Stimulated activated naive B cell treated with anti-CD40 and anti-IgM and Interleukin-4, amounts not matched to agents 10 μg/mL and 1 μg/mL and 100 μg/mL, for 72 hours (primary cell): ENCODE measurements at regions not wholly inside any gene's neighbourhood (a gene's known extent, or its start where the extent isn't known, plus 50 kb on each side); places are given as distances from the start of the nearest gene placed in this dataset.

Experiments used
- ATAC-seq, 2 donors: fragments of 150-1000 bp; cut with Tn5 transposase; replicated peaks; 2 replicates each; pipeline ENCODE4 v1.10.0; 2021; ENCODE audit warnings: moderate library complexity in 1 of 2
- DNase-seq: peaks from one replicate; pipeline ENCODE4 v3.0.0; 2021
- H3K27ac Mint-ChIP-seq: one replicate; pipeline ENCODE4 v1.8.0; 2022; ENCODE audit warnings: mild to moderate bottlenecking, mixed read lengths
- H3K27me3 Mint-ChIP-seq, 2 donors: one replicate each; pipeline ENCODE4 v1.8.0; 2022; ENCODE audit warnings: mixed read lengths in 2 of 2
- H3K36me3 Mint-ChIP-seq, 2 donors: one replicate each; pipeline ENCODE4 v1.8.0; 2022; ENCODE audit warnings: mixed read lengths in 2 of 2, mild to moderate bottlenecking in 1 of 2
- H3K4me1 Mint-ChIP-seq, 2 donors: one replicate each; pipeline ENCODE4 v1.8.0; 2022; ENCODE audit warnings: mixed read lengths in 2 of 2, mild to moderate bottlenecking in 1 of 2
- H3K4me3 Mint-ChIP-seq, 2 donors: one replicate each; pipeline ENCODE4 v1.8.0; 2022; ENCODE audit warnings: mild to moderate bottlenecking in 2 of 2, mixed read lengths in 2 of 2, moderate library complexity in 1 of 2
- H3K9me3 Mint-ChIP-seq, 2 donors: one replicate each; pipeline ENCODE4 v1.8.0; 2022; ENCODE audit warnings: mixed read lengths in 2 of 2, mild to moderate bottlenecking in 1 of 2

GRCh38 chr21:24910591-24910990 is 696.7 kb downstream of the MRPL39 start:
- Mint-ChIP-seq H3K36me3 (no peaks in the 10 kb centered on the region), H3K27me3 (no peaks in the 10 kb centered on the region), H3K9me3 (no peaks in the 10 kb centered on the region), H3K4me3 (no peak overlapping the region), H3K27ac (no peak overlapping the region), H3K4me1 (no peaks in the 10 kb centered on the region)
- ATAC-seq (no peak), DNase-seq (no peak)

GRCh38 chr21:24903994-24904635 is 703.2 kb downstream of the MRPL39 start:
- ATAC-seq = no peak
- no peaks in the 10 kb centered on the region for H3K9me3 Mint-ChIP-seq
- H3K4me1 Mint-ChIP-seq = peaks cover 2 to 14% of the 10 kb centered on the region in 2 donors
- H3K27ac Mint-ChIP-seq = peak overlapping the region; percentile 56
- DNase-seq = no peak
- H3K4me3 Mint-ChIP-seq = no peak overlapping the region
- no peaks in the 10 kb centered on the region for H3K27me3 Mint-ChIP-seq
- no peaks in the 10 kb centered on the region for H3K36me3 Mint-ChIP-seq

- ATAC-seq (peak; percentile 70 to 72), DNase-seq (no peak)
- peaks cover 11 to 27% of the 10 kb centered on the region in 2 donors for H3K4me1 Mint-ChIP-seq
- H3K27ac Mint-ChIP-seq = no peak overlapping the region
- H3K4me3 Mint-ChIP-seq = no peak overlapping the region
- H3K9me3 Mint-ChIP-seq = no peaks in the 10 kb centered on the region
- H3K36me3 Mint-ChIP-seq = no peaks in the 10 kb centered on the region
- H3K27me3 Mint-ChIP-seq = no peaks in the 10 kb centered on the region
Observed at GRCh38 chr21:24899138-24899537, 708.1 kb downstream of the MRPL39 start.

- no peak for DNase-seq
- no peak for ATAC-seq
- Mint-ChIP-seq H3K4me1 (peaks cover 11 to 23% of the 10 kb centered on the region in 2 donors), H3K36me3 (no peaks in the 10 kb centered on the region), H3K27ac (no peak overlapping the region), H3K9me3 (peaks cover 0 to 1% of the 10 kb centered on the region in 2 donors), H3K4me3 (no peak overlapping the region), H3K27me3 (no peaks in the 10 kb centered on the region)
Observed at GRCh38 chr21:24897883-24898282, 709.4 kb downstream of the MRPL39 start.

GRCh38 chr21:24896735-24897124 is 710.6 kb downstream of the MRPL39 start:
- Mint-ChIP-seq H3K4me3 (no peak overlapping the region), H3K27me3 (no peaks in the 10 kb centered on the region), H3K36me3 (no peaks in the 10 kb centered on the region), H3K4me1 (peaks cover 11 to 23% of the 10 kb centered on the region in 2 donors), H3K27ac (no peak overlapping the region), H3K9me3 (peaks cover 0 to 1% of the 10 kb centered on the region in 2 donors)
- ATAC-seq (peak; percentile 7 to 8), DNase-seq (no peak)

- H3K9me3 Mint-ChIP-seq = peaks cover 0 to 1% of the 10 kb centered on the region in 2 donors
- no peaks in the 10 kb centered on the region for H3K27me3 Mint-ChIP-seq
Observed at GRCh38 chr21:24895885-24896734, 711.2 kb downstream of the MRPL39 start.

GRCh38 chr21:24894324-24894723 is 713.0 kb downstream of the MRPL39 start:
- Mint-ChIP-seq H3K36me3 (no peaks in the 10 kb centered on the region), H3K27ac (no peak overlapping the region), H3K4me1 (peaks cover 10 to 19% of the 10 kb centered on the region in 2 donors), H3K4me3 (no peak overlapping the region), H3K27me3 (no peaks in the 10 kb centered on the region), H3K9me3 (peaks cover 0 to 1% of the 10 kb centered on the region in 2 donors)
- DNase-seq (no peak), ATAC-seq (no peak)

More at GRCh38 chr21:24895885-24896734, 711.2 kb downstream of the MRPL39 start:
- peaks cover 11 to 23% of the 10 kb centered on the region in 2 donors for H3K4me1 Mint-ChIP-seq
- peak; percentile 75 to 83 for ATAC-seq
- no peak overlapping the region for H3K27ac Mint-ChIP-seq
- H3K4me3 Mint-ChIP-seq = no peak overlapping the region
- DNase-seq = peak; percentile 2
- H3K36me3 Mint-ChIP-seq = no peaks in the 10 kb centered on the region

GRCh38 chr21:24890021-24890420 is 717.3 kb downstream of the MRPL39 start:
- ATAC-seq = no peak
- Mint-ChIP-seq H3K9me3 (peaks cover under 1 to 2% of the 10 kb centered on the region in 2 donors), H3K27ac (no peak overlapping the region), H3K4me3 (no peak overlapping the region), H3K36me3 (peaks cover under 1% of the 10 kb centered on the region in 2 donors), H3K27me3 (peaks cover 0 to 3% of the 10 kb centered on the region in 2 donors), H3K4me1 (no peaks in the 10 kb centered on the region)
- DNase-seq = no peak

- DNase-seq (no peak), ATAC-seq (no peak)
- Mint-ChIP-seq H3K27ac (no peak overlapping the region), H3K9me3 (peaks cover 8 to 10% of the 10 kb centered on the region in 2 donors), H3K27me3 (peaks cover 8 to 12% of the 10 kb centered on the region in 2 donors), H3K4me3 (no peak overlapping the region), H3K36me3 (peaks cover 2 to 3% of the 10 kb centered on the region in 2 donors), H3K4me1 (no peaks in the 10 kb centered on the region)
Observed at GRCh38 chr21:24881506-24881905, 725.8 kb downstream of the MRPL39 start.

GRCh38 chr21:24870633-24871032 is 736.6 kb downstream of the MRPL39 start:
- Mint-ChIP-seq H3K9me3 (peaks cover 14% of the 10 kb centered on the region in 2 donors), H3K36me3 (peaks cover 0 to 2% of the 10 kb centered on the region in 2 donors), H3K4me1 (no peaks in the 10 kb centered on the region), H3K27ac (no peak overlapping the region), H3K4me3 (no peak overlapping the region), H3K27me3 (no peaks in the 10 kb centered on the region)
- DNase-seq = no peak
- no peak for ATAC-seq

GRCh38 chr21:24869862-24870261 is 737.4 kb downstream of the MRPL39 start:
- Mint-ChIP-seq H3K9me3 (peaks cover 14% of the 10 kb centered on the region in 2 donors), H3K36me3 (peaks cover 0 to 2% of the 10 kb centered on the region in 2 donors), H3K27me3 (no peaks in the 10 kb centered on the region), H3K4me3 (no peak overlapping the region), H3K27ac (no peak overlapping the region), H3K4me1 (no peaks in the 10 kb centered on the region)
- DNase-seq (no peak), ATAC-seq (no peak)

- Mint-ChIP-seq H3K27me3 (no peaks in the 10 kb centered on the region), H3K9me3 (peaks cover 10% of the 10 kb centered on the region in 2 donors), H3K36me3 (peaks cover 0 to 1% of the 10 kb centered on the region in 2 donors), H3K4me3 (no peak overlapping the region), H3K27ac (no peak overlapping the region), H3K4me1 (no peaks in the 10 kb centered on the region)
- no peak for ATAC-seq
- DNase-seq = no peak
Observed at GRCh38 chr21:24868117-24868516, 739.2 kb downstream of the MRPL39 start.

- H3K36me3 Mint-ChIP-seq = no peaks in the 10 kb centered on the region
- ATAC-seq (no peak), DNase-seq (no peak)
- H3K9me3 Mint-ChIP-seq = no peaks in the 10 kb centered on the region
- H3K4me1 Mint-ChIP-seq = no peaks in the 10 kb centered on the region
- H3K4me3 Mint-ChIP-seq = no peak overlapping the region
- H3K27me3 Mint-ChIP-seq = peaks cover 0 to 5% of the 10 kb centered on the region in 2 donors
- H3K27ac Mint-ChIP-seq = no peak overlapping the region
Observed at GRCh38 chr21:24861471-24861870, 745.8 kb downstream of the MRPL39 start.

GRCh38 chr21:24856326-24856725 is 751.0 kb downstream of the MRPL39 start:
- no peak overlapping the region for H3K4me3 Mint-ChIP-seq
- no peaks in the 10 kb centered on the region for H3K36me3 Mint-ChIP-seq
- no peak for ATAC-seq
- H3K9me3 Mint-ChIP-seq = no peaks in the 10 kb centered on the region
- no peaks in the 10 kb centered on the region for H3K4me1 Mint-ChIP-seq
- peaks cover under 1 to 5% of the 10 kb centered on the region in 2 donors for H3K27me3 Mint-ChIP-seq
- DNase-seq = no peak
- H3K27ac Mint-ChIP-seq = no peak overlapping the region
